Kasumi-1 (cell line): ENCODE measurements at regions not wholly inside any gene's neighbourhood (a gene's known extent, or its start where the extent isn't known, plus 50 kb on each side); places are given as distances from the start of the nearest gene placed in this dataset.
"Not testable (repeated sequence)": the region's sequence is repeated elsewhere in the genome, so short reads cannot be mapped to it uniquely, and the experiment has no call there.

Experiments used
- DNase-seq, 2 experiments: peaks; one replicate each; lab custom pipeline; 2025; lab: John Stamatoyannopoulos, UW

DNA sequence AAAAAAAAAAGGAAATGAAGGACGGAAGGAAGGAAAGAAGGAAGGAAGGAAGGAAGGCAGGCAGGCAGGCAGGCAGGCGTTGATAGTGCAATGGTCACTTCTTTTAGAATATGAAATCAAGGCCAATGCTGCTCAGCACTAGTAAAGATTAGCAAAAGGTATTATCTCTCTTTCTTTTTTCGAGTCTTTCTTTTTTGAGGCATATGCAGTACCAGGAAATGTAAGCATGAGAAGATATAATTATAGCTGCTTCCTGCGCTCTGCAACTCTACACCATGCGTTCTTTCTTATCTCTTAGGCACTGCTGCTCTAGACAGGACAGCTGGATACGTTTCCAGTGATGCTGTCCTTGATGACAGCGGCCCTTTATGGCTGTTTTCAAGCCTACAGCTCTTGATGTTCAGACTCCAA is 1512.5 kb upstream of the B3GALT2 start:
- no peak for DNase-seq

DNA sequence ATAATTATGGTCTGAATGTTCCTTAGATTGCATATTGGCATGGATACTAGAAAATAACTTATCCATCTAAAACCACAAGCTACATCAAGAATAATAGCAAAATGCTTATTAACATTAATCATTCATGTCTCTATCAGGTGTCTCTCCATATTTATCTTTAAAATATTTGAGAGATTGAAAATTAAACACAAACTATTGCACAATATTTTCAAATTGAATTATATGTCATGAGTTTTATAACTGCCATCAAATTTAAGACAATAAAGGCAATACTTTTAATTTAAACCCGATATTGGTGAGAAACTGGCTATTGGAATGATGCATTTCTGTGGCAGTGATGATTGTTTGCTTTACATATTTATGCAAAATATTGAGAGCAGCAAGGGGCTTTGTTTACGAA is 1506.8 kb upstream of the B3GALT2 start:
- no peak for DNase-seq

DNA sequence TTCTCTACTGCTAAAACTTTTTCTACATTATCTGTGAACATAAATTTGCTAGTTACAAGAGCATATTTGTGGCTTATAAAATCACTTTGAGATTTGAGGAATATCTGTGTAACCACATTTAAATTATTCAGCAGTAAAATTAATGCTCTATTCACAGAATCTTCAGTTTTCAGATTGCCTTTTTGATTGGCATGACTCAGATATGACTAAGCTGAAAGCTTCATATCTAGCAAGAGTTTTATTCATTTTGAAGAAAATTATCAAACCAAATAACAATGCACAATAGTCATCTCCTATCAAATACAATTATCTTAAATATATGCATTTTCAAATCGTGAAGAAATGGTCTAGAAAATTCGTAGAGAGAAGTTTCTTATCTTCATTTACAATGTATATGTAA is 1498.2 kb upstream of the B3GALT2 start:
- no peak for DNase-seq

DNA sequence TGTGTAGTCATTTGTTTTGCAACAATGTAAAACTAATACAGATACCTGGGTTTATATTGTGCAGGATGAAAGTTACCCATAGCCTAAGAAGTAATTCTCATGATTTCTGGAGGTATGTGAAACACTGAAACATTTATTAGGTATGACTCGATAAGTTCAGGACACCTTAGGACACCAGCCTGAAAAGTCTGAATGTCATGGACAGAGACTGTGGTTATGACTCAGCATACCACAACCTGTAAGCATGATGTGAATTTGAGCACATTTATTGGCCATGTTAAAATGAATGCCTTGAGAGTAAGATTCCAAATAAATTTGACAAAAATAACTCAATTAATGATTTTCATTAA is 1471.7 kb upstream of the B3GALT2 start:
- no peak for DNase-seq

DNA sequence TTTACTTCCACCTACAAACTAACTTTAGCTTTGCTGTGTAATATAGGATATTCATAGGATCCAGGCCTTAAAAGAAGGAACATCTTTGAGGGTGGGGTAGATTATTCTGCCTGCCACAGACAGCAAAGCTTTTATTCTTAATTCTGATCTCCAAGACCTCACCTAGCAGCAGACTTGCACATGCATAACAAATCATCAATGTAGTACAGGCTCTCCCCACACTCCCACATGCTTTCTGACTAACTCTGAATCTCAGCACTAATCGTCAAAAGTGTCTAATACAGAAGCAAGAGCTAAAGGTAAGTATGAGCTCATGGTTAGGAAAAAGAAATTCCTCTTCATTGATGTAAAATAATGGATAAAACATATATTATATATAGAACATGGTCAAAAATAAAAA is 1468.5 kb upstream of the B3GALT2 start:
- no peak for DNase-seq

DNA sequence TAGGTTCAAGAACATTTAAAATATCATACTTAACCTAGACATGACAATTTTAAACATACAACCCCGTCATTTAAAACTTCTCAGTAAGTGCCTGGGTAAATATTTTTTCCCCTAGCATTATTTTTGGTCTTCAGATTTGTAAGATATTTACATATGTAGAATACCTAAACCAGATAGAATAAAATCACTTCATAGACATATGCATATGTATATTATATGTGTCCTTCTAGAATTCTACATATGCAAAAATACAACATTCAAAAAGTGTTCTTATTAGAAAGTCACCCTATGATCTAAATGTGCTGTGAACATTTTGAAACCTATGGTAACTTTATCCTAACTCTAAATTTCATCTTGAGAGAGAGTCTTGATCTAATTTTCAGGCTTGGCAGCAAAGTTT is 1467.0 kb upstream of the B3GALT2 start:
- no peak for DNase-seq

DNA sequence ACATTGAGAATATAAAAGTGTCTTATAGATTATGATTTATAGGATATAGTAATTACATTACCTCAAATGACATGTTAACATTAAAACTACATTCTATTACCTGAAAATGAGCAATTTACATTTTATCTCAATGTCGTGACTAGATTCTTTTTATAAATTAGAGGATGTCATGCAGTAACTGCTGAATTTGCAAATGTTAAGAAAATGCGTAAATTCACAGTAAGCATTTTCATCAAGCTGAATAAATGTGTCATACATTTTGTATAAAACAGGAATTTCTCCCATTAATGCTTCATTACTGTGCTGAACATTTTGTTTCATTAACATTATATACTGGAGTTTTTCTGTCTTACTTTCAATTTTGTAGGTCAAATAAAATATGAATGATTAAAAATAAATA is 1460.7 kb upstream of the B3GALT2 start:
- DNase-seq = no peak

DNA sequence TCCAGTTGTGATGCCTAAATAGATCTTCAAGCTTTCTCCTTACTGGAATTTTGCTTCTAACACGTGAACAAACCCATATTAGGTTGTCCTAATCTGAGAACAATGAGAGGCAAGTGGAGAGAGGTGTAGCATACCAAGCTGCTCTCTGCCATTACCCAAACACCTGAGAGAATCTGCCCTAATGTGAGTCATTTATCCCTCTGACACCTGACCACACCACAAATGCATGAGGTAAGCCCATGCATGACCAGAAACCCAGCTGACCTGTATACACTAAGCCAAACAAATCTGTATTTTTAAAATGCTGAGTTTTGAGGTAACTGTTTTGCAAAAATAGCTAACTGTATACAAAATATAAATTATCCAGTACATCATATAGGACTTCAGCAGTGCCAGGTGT is 1458.1 kb upstream of the B3GALT2 start:
- DNase-seq = no peak

DNA sequence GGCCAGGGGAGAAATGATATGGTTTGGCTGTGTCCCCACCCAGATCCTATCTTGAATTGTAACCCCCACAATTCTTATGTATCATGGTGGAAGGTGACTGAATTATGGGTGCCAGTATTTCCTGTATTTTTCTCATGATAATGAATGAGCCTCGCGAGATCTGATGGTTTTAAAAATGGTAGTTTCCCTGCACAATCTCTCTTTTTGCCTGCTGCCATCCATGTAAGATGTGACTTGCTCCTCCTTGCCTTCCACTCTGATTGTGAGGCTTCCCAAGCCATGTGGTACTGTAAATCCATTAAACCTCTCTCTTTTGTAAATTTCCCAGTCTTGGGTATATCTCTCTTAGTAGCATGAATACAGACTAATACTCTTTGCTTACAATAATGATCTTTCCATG is 1453.9 kb upstream of the B3GALT2 start:
- DNase-seq = no peak

DNA sequence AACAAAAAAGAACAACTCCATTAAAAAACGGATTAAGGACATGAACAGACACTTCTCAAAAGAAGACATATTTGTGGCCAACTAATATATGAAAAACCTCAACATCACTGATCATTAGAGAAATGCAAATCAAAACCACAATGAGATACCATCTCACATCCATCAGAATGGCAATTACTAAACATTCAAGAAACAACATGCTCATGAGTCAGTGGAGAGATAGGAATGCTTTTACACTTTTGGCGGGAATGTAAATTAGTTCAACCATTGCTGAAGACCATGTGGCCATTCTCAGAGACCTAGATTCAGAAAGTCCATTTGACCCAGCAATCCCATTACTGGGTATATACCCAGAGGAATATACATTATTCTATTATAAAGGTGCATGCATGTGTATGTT is 1442.6 kb upstream of the B3GALT2 start:
- DNase-seq = no peak

DNA sequence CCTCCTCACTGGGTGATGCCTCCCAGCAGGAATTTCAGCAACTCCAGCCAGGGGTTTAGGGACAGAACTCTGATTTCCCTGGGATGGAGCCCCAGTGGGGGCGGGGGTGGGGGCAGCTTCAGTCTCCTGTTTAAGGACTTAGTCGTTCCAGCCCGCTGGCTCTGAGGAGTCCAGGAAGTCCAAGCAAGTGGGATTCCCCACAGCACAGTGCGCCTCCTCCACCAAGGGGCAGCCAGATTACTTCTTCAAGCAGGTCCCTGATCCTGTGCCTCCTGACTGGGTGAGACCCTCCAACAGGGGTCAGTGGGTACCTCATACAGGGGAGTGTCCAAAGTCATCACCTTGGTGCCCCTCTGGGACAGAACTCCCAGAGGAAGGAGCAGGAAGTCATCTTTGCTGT is 1438.4 kb upstream of the B3GALT2 start:
- no peak for DNase-seq

DNA sequence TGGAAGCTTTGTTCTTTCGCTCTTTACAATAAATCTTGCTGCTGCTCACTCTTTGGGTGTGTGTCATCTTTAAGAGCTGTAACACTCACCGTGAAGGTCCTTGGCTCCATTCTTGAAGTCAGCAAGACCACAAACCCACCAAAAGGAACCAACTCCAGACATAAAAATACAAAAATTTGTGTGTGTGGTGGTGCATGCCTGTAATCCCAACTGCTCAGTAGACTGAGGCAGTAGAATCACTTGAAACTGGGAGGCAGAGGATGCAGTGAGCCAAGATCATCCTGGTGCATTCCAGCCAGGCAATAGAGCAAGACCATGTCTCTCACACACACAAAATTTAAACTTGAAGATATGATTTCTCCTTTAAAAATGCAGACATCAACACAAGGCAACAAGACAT is 1431.7 kb upstream of the B3GALT2 start:
- no peak for DNase-seq

DNA sequence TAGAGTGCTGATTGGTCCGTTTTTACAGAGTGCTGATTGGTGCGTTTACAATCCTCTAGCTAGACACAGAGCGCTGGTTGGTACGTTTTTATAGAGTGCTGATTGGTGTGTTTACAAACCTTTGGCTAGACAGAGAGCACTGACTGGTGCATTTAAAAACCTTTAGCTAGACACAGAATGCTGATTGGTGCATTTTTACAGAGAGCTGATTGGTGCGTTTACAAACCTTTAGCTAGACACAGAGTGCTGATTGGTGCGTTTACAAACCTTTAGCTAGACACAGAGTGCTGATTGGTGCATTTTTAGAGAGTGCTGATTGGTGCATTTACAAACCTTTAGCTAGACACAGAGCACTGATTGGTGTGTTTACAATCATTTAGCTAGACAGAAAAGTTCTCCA is 1430.9 kb upstream of the B3GALT2 start:
- DNase-seq = not testable (repeated sequence)

DNA sequence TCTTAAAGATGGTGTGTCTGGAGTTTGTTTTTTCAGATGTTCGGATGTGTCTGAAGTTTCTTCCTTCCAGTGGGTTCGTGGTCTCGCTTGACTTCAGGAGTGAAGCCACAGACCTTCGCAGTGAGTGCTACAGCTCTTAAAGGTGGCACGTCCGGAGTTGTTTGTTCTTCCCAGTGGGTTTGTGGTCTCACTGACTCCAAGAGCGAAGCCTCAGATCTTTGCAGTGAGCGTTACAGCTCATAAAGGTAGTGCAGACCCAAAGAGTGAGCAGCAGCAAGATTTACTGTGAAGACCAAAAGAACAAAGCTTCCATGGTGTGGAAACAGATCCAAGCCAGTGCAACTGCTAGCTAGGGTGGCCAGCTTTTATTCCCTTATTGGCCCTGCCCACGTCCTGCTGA is 1430.4 kb upstream of the B3GALT2 start:
- DNase-seq = no peak

DNA sequence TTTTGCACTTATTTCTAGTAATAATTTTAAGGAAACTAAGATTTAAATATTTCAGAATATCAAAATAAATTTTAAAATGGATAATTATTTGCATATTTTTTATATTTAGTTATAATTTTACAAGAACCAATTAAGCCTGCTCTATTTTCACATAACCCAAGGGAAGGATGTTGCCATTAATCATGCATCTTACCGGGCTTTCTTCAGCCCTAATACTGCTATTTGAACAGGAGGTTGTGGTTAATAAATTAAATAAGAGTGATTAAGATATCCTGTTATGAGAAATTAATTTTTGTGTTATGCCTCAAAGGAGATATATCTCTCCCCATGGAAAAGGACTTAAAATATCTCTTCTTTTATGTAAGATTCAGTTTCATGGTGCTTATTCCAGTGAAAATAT is 1415.8 kb upstream of the B3GALT2 start:
- no peak for DNase-seq

DNA sequence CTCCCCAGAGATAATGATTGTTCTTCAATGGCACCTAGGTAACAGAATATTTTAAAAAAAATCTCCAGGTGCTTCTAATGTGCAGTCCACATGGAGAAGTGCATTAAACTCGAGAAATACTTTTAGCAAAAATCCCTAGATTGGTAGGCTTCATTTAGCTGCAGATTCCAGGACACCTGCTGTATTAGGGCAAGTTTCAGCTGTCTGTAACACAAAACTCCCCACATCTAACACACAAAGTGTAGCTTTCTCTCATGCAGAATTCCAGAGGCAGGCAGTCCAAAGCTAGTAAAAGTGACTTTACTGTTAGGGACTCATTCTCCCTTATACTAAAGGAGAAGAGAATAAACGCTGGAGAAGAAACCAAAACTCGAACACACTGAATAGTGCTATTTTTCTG is 1414.3 kb upstream of the B3GALT2 start:
- no peak for DNase-seq

DNA sequence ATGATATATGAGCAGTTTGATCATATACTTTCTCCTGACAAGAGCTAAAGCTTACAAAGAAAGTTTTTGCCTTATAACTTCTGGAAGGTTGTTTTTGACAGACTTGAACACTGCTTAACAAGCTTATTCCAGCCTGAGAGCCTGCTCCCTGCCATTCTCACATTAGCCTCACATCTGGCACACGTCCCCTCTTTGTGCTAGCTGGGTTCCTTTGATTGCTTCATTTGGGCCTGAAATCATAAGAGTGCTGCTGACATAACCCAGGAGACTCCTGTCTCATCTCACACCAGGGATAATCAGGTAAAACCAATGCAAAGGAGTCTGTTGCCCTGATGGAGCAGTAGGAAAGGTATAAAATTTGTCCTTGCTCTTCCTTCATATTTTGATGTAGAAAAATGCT is 1411.7 kb upstream of the B3GALT2 start:
- DNase-seq = no peak

DNA sequence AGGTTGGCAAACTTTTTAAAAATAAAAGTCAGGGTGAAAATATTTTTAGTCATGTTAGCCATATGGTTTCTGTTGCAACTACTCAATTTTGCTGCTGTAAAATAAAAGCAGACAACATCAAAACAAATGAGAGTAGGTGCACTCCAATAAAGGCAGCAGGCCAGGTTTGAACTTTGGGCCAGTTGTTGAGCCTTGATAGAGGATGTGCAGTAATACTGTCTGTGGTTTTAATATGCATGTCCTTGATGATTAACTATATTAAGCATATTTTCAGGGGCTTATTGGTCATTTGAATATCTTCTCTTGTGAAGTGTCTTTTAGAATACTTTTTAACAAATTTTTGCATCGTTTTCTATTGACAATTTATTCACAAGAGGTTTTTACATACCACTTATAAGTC is 1399.9 kb upstream of the B3GALT2 start:
- no peak for DNase-seq

DNA sequence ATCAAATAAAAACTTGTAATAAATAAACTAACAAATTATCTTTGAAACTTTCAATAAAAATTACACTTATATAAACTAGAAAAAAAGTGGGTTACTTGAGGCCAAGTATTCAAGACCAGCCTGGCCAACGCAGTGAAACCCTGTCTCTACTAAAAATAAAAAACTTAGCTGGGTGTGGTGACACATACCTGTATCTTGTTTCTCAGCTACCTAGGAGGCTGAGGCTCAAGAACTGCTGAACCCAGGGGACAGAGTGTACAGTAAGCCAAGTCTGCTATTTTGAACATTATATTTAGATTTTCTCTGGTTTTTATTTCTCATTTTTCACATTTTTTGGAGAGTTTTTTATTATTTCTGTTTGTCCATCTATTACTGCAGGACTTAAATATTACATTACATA is 1397.6 kb upstream of the B3GALT2 start:
- DNase-seq = no peak

DNA sequence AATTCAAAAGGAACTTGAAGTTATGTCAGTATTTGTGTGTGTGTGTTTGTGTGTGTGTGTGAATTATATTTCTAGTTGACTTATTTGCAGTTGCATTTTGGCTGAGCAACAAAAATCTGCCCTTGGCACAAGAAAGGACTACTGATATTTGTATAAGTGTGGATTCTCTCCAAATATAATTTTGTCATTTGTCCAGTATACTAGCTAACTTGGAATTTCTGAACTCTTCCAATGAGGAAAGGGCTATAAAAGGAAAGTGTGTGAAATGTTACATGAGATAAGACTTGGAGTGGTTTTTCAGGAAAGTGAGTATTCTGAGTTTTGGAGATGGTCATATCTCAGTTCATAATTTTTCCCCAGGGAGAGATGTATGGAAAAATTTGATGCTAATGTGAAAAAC is 1384.1 kb upstream of the B3GALT2 start:
- no peak for DNase-seq

DNA sequence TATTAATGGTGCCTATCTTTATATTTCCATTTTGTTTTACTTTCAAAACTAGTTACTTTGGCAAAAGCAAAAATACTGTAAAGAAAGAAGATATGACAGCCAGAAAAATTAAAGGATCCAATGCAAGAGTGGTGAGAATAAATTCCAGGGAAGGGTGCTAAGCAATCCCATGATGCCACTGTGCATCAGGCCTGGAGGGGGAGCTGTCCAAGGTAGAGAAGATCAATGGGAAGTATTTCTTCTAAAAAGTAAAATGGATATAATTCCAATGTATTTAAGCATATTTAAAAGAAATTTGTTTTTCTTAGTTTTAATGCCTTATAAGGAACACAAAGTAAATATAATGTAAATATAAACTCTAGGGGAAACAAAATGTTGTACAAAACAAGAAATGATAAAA is 1382.2 kb upstream of the B3GALT2 start:
- no peak for DNase-seq

DNA sequence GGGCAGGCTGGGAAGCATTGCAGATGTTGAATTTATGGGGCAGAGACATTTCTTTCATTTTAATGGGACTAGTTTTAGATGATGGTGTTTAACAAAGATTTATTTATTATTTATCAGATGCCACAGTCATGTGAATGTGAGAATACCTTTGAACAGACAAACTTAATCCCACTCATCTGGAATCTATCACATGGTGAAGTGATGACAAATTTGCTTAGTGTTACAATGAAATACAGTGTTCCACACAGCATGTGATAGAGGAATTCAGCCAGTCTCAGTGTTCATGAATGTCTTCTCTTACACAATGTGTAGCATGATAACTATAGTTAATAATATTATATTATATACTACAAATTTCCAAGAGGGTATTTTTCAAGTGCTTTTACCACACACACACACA is 1361.7 kb upstream of the B3GALT2 start:
- no peak for DNase-seq

DNA sequence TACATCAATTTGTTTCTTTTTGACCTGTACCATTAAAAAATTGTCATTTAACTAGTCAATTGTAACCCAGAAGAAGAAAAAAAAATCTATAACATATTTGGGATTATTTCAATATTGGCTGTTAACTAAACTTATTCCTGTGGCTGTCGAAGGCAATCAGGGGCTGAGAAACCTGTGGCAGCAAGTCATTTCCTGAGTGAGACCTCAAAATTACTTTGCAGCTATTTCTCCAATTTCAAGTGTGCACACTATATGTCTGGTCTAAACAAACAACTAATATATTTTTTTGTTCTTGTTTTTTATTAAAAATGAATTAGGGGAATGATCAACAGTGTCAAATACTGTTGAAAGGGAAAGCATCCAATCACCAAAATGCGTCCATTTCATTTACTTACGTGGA is 1357.6 kb upstream of the B3GALT2 start:
- no peak for DNase-seq

DNA sequence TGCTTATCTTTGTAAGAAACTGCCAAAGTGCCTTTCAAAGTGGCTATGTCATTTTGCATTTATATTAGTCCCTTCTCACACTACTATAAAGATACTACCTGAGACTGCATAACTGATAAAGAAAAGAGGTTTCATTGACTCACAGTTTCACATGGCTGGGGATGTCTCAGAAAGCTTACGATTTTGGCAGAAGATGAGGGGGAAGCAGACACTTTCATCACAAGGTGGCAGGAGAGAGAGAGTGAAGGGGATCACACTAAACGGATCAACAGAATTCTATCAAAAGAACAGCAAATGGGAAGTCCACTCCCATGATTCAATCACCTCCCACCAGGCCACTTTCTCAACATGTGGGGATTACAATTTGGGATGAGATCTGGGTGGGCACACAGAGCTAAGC is 1352.0 kb upstream of the B3GALT2 start:
- DNase-seq = no peak

DNA sequence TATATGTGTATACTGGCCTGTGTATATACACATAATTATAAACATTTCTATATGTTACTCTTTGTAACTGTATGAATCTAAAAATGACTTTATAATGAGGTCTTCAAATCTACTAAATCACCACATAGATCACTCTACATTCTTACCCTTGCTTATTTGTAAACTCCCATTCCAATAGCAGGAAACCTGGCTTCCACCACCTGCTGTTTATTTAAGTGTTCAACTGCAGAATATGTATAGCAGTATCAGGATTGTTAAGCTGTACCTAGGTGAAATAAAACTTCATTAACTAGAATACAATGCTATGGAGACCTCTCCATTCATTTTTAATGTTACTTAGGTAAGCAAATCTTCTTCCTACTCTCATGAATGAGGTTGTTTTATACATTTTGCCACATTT is 1351.1 kb upstream of the B3GALT2 start:
- no peak for DNase-seq

DNA sequence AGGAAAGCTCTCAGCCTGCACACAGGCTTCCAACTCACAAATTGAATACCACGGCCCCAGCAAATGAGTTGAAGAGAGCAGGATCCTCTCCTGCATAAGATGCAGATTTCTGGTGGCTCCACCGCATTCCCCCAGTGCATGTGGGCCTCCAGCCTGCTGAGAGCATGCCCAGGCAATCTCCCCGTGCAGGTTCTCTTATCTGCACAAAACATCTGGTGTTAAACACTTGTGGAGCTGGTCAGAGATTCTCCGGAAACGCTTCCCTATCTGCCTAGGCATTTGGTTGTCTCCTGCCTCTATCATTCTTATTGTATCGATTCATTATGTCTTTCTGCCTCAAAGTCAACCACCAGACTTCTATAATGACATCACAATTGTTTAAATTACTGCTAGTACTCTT is 1349.0 kb upstream of the B3GALT2 start:
- no peak for DNase-seq
